ENCODE measurements at regions not wholly inside any gene's neighbourhood (a gene's known extent, or its start where the extent isn't known, plus 50 kb on each side); places are given as distances from the start of the nearest gene placed in this dataset.

DNA sequence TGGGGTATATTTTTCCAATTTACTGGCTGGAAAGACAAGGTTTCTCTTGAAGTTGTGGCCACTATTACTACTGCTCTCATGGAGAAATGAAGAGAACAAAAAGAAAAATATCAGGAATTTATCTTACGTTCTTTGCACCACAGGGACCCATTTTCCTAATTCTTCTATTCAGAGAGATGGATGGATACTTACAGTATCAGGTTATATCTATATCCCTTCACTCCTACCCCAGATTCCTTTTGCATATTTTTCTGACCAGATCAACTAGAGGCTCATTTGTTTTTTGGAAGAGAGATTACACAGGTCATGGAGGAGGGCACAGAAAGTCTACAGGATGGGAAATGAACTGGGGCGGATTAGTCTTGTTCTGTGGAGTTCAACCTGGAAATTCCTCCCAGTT, 277.2 kb upstream of the VLDLR start:
- CTCF ChIA-PET, result no interaction called here
- Histone ChIP-seq H3K27ac (ENCODE audit: low read length) (no peak overlapping the region), H3K27me3 (ENCODE audit: control insufficient read depth, insufficient read depth, low read length) (no peaks in the 10 kb centered on the region), H3K36me3 (ENCODE audit: control insufficient read depth, insufficient read depth, low read length) (no peaks in the 10 kb centered on the region), H3K4me1 (ENCODE audit: control insufficient read depth, insufficient read depth, low read length) (no peaks in the 10 kb centered on the region), H3K9me3 (ENCODE audit: control insufficient read depth, insufficient read depth, low read depth, low read length) (no peaks in the 10 kb centered on the region), H3K4me3 (ENCODE audit: low read depth in 2 of 2, low read length in 2 of 2) (no peak overlapping the region)
- DNase-seq (ENCODE audit: low read depth, low spot score), result no peak
- POLR2A ChIA-PET, result no interaction called here
- intact Hi-C loops (cut with micrococcal nuclease; ENCODE audit: unreplicated experiment), result no loop called here
- in situ Hi-C loops (cut with HindIII; ENCODE audit: low pct_unique_long_range_greater_than_20kb, low sequenced_read_pairs), result no loop called here
- no peak for ATAC-seq
- no TSS peak for BruUV-seq (replicated peaks)
- TF ChIP-seq, protein P1, sequence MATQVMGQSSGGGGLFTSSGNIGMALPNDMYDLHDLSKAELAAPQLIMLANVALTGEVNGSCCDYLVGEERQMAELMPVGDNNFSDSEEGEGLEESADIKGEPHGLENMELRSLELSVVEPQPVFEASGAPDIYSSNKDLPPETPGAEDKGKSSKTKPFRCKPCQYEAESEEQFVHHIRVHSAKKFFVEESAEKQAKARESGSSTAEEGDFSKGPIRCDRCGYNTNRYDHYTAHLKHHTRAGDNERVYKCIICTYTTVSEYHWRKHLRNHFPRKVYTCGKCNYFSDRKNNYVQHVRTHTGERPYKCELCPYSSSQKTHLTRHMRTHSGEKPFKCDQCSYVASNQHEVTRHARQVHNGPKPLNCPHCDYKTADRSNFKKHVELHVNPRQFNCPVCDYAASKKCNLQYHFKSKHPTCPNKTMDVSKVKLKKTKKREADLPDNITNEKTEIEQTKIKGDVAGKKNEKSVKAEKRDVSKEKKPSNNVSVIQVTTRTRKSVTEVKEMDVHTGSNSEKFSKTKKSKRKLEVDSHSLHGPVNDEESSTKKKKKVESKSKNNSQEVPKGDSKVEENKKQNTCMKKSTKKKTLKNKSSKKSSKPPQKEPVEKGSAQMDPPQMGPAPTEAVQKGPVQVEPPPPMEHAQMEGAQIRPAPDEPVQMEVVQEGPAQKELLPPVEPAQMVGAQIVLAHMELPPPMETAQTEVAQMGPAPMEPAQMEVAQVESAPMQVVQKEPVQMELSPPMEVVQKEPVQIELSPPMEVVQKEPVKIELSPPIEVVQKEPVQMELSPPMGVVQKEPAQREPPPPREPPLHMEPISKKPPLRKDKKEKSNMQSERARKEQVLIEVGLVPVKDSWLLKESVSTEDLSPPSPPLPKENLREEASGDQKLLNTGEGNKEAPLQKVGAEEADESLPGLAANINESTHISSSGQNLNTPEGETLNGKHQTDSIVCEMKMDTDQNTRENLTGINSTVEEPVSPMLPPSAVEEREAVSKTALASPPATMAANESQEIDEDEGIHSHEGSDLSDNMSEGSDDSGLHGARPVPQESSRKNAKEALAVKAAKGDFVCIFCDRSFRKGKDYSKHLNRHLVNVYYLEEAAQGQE (IDR thresholded peaks at IDR 0.05; ENCODE audit: insufficient read depth in 1 of 2, low read depth in 2 of 2, low read length in 1 of 2), result no peak
- no peak for TF ChIP-seq TCF7L2 (IDR thresholded peaks at IDR 0.05; ENCODE audit: low read depth, low read length)
- TF ChIP-seq SIN3A (IDR thresholded peaks at IDR 0.05; ENCODE audit: borderline replicate concordance, insufficient read depth, low read depth, low read length), result no peak
- TF ChIP-seq, protein P2, sequence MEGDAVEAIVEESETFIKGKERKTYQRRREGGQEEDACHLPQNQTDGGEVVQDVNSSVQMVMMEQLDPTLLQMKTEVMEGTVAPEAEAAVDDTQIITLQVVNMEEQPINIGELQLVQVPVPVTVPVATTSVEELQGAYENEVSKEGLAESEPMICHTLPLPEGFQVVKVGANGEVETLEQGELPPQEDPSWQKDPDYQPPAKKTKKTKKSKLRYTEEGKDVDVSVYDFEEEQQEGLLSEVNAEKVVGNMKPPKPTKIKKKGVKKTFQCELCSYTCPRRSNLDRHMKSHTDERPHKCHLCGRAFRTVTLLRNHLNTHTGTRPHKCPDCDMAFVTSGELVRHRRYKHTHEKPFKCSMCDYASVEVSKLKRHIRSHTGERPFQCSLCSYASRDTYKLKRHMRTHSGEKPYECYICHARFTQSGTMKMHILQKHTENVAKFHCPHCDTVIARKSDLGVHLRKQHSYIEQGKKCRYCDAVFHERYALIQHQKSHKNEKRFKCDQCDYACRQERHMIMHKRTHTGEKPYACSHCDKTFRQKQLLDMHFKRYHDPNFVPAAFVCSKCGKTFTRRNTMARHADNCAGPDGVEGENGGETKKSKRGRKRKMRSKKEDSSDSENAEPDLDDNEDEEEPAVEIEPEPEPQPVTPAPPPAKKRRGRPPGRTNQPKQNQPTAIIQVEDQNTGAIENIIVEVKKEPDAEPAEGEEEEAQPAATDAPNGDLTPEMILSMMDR (IDR thresholded peaks at IDR 0.05), result no peak
- no peak for TF ChIP-seq POLR2AphosphoS5 (IDR thresholded peaks at IDR 0.05; ENCODE audit: low read depth, low read length)

DNA sequence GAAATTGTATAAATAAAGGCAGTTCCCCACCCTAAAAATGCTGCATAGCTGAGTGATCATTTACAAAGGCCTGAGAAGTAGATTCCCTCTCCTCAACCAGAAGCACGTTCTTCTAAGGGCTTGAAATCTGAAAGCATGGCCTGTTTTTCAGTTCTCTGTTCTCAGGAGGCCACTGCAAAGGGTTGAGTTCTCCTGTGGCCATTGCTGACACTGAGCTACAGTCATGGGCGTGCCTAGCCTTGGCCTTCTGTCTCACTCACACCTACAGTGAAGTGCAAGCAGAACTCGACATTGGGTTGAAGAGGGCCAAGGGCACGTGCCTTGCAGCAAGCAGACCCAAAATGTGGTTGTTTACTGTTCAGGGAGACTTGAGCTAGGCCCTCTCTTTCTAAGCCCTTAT, 276.6 kb upstream of the VLDLR start:
- ChIA-PET POLR2A (no interaction called here), CTCF (no interaction called here)
- no peak for DNase-seq (ENCODE audit: low read depth, low spot score)
- Histone ChIP-seq H3K4me3 (ENCODE audit: low read depth in 2 of 2, low read length in 2 of 2) (no peak overlapping the region), H3K27ac (ENCODE audit: low read length) (no peak overlapping the region), H3K4me1 (ENCODE audit: control insufficient read depth, insufficient read depth, low read length) (no peaks in the 10 kb centered on the region), H3K27me3 (ENCODE audit: control insufficient read depth, insufficient read depth, low read length) (no peaks in the 10 kb centered on the region), H3K36me3 (ENCODE audit: control insufficient read depth, insufficient read depth, low read length) (no peaks in the 10 kb centered on the region), H3K9me3 (ENCODE audit: control insufficient read depth, insufficient read depth, low read depth, low read length) (no peaks in the 10 kb centered on the region)
- in situ Hi-C loops (cut with HindIII; ENCODE audit: low pct_unique_long_range_greater_than_20kb, low sequenced_read_pairs) (no loop called here), intact Hi-C loops (cut with micrococcal nuclease; ENCODE audit: unreplicated experiment) (no loop called here)
- no TSS peak for BruUV-seq (replicated peaks)
- ATAC-seq, result no peak
- TF ChIP-seq, protein P1 (IDR thresholded peaks at IDR 0.05; ENCODE audit: insufficient read depth in 1 of 2, low read depth in 2 of 2, low read length in 1 of 2), result no peak
- TF ChIP-seq POLR2AphosphoS5 (IDR thresholded peaks at IDR 0.05; ENCODE audit: low read depth, low read length), result no peak

Data from Panc1 (cell line).